ENCODE measurements at regions not wholly inside any gene's neighbourhood (a gene's known extent, or its start where the extent isn't known, plus 50 kb on each side); places are given as distances from the start of the nearest gene placed in this dataset.

DNA sequence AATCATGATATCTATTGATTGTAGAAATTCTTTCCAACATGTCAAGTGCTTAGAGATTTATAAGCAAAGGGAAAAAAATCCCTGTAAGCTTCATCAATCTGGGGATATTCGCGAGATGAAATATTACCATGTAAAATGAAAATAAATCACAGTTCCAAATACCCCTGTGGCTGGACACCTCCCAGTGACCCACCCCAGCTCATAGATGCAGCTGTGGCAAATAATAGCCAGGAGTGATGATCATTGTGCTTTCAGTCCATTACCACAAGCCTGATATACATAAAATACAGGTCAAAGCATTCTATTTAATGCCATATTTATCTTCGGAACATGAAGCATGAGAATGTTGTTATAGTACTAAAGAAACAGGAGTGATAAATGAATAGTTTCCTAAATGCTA, 274.9 kb upstream of the LRRC7 start:
- H3K9me3 ChIP-seq, result no peaks in the 10 kb centered on the region
- TF ChIP-seq, protein P1, sequence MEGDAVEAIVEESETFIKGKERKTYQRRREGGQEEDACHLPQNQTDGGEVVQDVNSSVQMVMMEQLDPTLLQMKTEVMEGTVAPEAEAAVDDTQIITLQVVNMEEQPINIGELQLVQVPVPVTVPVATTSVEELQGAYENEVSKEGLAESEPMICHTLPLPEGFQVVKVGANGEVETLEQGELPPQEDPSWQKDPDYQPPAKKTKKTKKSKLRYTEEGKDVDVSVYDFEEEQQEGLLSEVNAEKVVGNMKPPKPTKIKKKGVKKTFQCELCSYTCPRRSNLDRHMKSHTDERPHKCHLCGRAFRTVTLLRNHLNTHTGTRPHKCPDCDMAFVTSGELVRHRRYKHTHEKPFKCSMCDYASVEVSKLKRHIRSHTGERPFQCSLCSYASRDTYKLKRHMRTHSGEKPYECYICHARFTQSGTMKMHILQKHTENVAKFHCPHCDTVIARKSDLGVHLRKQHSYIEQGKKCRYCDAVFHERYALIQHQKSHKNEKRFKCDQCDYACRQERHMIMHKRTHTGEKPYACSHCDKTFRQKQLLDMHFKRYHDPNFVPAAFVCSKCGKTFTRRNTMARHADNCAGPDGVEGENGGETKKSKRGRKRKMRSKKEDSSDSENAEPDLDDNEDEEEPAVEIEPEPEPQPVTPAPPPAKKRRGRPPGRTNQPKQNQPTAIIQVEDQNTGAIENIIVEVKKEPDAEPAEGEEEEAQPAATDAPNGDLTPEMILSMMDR (IDR thresholded peaks at IDR 0.05), result no peak

DNA sequence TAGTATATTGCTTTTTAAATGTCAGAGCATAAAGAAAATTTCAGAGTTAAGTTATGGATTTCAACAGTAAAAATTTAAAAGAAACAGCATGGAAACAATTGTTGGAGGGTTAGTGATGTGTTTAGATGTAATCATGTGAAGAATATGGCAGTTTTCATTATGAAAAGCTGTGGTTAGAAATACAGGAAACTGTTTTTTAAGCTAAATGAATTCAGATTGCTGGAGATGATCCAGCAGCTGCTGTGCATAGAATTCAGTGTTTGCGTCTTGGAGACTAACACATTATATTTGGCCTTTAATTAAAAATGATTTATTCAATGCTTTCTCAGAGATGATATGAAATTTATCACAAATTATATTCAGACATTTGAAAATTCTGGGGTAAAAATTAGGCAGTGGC, 273.6 kb upstream of the LRRC7 start:
- 68 to 73% (median 70%) methylated on average over 1 of the region's 1 CpG for WGBS, 3 donors
- intact Hi-C loops (cut with DNase I), result no loop called here
- H3K36me3 ChIP-seq (ENCODE audit: insufficient read depth in 1 of 2, low read depth in 1 of 2), result no peaks in the 10 kb centered on the region
- no peaks in the 10 kb centered on the region for H3K9me3 ChIP-seq
- H3K27me3 ChIP-seq (ENCODE audit: insufficient read depth in 3 of 3, low read length in 2 of 3), result no peaks in the 10 kb centered on the region
- DNase-seq, result no peak
- no peak for ATAC-seq
- no peak overlapping the region for H3K4me3 ChIP-seq
- no peaks in the 10 kb centered on the region for H3K4me1 ChIP-seq
- no peak overlapping the region for H3K27ac ChIP-seq
- TF ChIP-seq, protein P1 (IDR thresholded peaks at IDR 0.05), result no peak

More for the DNA sequence above, 274.9 kb upstream of the LRRC7 start:
- H3K4me1 ChIP-seq, result no peaks in the 10 kb centered on the region
- no peak overlapping the region for H3K27ac ChIP-seq
- no peaks in the 10 kb centered on the region for H3K27me3 ChIP-seq (ENCODE audit: insufficient read depth in 3 of 3, low read length in 2 of 3)
- H3K4me3 ChIP-seq, result no peak overlapping the region
- intact Hi-C loops (cut with DNase I), result no loop called here
- WGBS, 3 donors, result 81 to 86% (median 82%) methylated on average over 3 of the region's 3 CpGs
- DNase-seq (no peak), ATAC-seq (no peak)
- H3K36me3 ChIP-seq (ENCODE audit: insufficient read depth in 1 of 2, low read depth in 1 of 2), result no peaks in the 10 kb centered on the region

- H3K27me3 ChIP-seq (ENCODE audit: insufficient read depth in 3 of 3, low read length in 2 of 3), result no peaks in the 10 kb centered on the region
- intact Hi-C loops (cut with DNase I), result no loop called here
- no peaks in the 10 kb centered on the region for H3K36me3 ChIP-seq (ENCODE audit: insufficient read depth in 1 of 2, low read depth in 1 of 2)
- H3K27ac ChIP-seq, result no peak overlapping the region
- H3K4me3 ChIP-seq, result no peak overlapping the region
- no peaks in the 10 kb centered on the region for H3K9me3 ChIP-seq
- DNase-seq (no peak), ATAC-seq (no peak)
- H3K4me1 ChIP-seq, result no peaks in the 10 kb centered on the region
- 1 to 3% (median 2%) methylated on average over 2 of the region's 2 CpGs for WGBS, 3 donors
- TF ChIP-seq, protein P1 (IDR thresholded peaks at IDR 0.05), result no peak
Observed at GRCh38 chr1:69295265-69295664, 272.5 kb upstream of the LRRC7 start.

DNA sequence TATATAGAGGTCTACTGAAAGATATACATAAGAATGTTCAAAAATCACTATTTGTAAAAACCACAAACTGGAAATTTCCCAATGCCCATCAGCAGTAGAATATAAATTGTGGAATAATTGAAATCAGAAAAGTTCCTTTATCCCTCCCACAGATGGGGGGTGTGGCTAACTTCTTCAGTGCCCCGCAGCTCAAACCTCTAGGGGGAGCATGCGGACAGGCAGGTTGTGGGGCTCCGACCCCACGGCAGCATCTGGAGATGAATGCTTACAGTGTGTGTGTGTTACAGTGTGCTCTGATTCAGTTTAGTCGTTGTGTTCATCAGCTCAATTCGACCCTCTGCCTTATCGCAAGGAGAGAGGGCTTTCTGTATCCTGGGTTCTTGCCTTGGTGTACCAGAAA, 262.1 kb upstream of the LRRC7 start:
- TF ChIP-seq, protein P1 (IDR thresholded peaks at IDR 0.05), result no peak
- intact Hi-C loops (cut with DNase I), result no loop called here
- Histone ChIP-seq H3K36me3 (ENCODE audit: insufficient read depth in 1 of 2, low read depth in 1 of 2) (no peaks in the 10 kb centered on the region), H3K27me3 (ENCODE audit: insufficient read depth in 3 of 3, low read length in 2 of 3) (no peaks in the 10 kb centered on the region), H3K9me3 (no peaks in the 10 kb centered on the region), H3K4me3 (no peak overlapping the region), H3K4me1 (no peaks in the 10 kb centered on the region), H3K27ac (no peak overlapping the region)
- no peak for ATAC-seq
- no peak for DNase-seq
- 57 to 68% (median 67%) methylated on average over 7 of the region's 7 CpGs for WGBS, 3 donors

DNA sequence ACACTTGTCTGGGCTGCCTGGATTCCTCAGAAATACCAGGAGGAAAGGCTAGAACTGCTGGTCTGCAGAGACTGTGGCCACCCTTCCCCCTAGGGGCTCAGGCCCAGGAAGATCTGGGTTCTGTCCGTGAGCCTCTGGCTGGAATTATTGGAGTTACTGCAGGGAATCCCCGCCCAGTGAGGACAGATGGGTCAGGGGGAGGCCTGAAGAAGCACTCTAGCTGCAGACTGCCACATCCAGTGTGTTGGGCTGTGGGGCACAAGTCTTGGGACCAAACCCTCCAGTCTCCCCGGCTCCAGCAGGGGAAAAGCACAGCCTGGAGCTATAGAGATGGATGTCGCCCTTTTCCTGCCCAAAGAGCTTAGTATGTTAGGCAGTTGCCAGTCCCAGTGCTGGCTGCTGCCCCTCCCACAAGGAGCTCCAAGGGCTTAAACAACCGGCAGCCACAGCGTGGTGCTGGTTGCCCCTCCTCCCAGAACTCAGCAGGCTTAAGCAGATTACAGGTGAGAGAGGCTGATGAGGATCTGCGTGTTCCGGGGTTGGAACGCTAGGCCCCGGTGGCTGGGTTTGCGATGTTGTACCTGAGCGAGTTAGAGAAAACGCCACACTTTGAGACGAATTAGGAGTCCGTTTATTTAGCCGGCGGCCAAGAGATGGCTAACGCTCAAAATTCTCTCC, 255.5 kb upstream of the LRRC7 start:
- H3K27ac ChIP-seq, result no peak overlapping the region
- no peaks in the 10 kb centered on the region for H3K36me3 ChIP-seq (ENCODE audit: insufficient read depth in 1 of 2, low read depth in 1 of 2)
- TF ChIP-seq, protein P1 (IDR thresholded peaks at IDR 0.05), result no peak
- no peak for ATAC-seq
- H3K4me3 ChIP-seq, result no peak overlapping the region
- no peaks in the 10 kb centered on the region for H3K9me3 ChIP-seq
- H3K27me3 ChIP-seq (ENCODE audit: insufficient read depth in 3 of 3, low read length in 2 of 3), result no peaks in the 10 kb centered on the region
- H3K4me1 ChIP-seq, result no peaks in the 10 kb centered on the region
- WGBS, 3 donors, result 45 to 54% (median 52%) methylated on average over 17 to 18 of the region's 18 CpGs
- no peak for DNase-seq
- intact Hi-C loops (cut with DNase I), result no loop called here

All from psoas muscle (tissue), 7 donors.